HepG2 (cell line): ENCODE measurements at regions not wholly inside any gene's neighbourhood (a gene's known extent, or its start where the extent isn't known, plus 50 kb on each side); places are given as distances from the start of the nearest gene placed in this dataset.

Source experiments
- ATAC-seq: fragments of 200-7000 bp; cut with Tn5 transposase; 3 replicates; pipeline ENCODE4 v1.9.1; 2020; ENCODE audit warnings: mild to moderate bottlenecking, moderate library complexity
- BruUV-seq: library from RNA; stranded (reverse); fragments of 400-500 nt; replicated peaks from 2 replicates; lab custom pipeline; 2021; lab: Mats Ljungman, UMichigan
- CTCF ChIA-PET: fragments of 300-600 bp; formaldehyde crosslinking; extraction: SDS; loops from one replicate; lab custom pipeline; 2021; ENCODE audit warnings: low total read pairs, inconsistent platforms, low intra/inter-chr PET ratio; lab: Yijun Ruan, JAX
- POLR2A ChIA-PET: fragments of 350-600 bp; sonication (Branson Sonifier 250); formaldehyde crosslinking; loops from one replicate; lab custom pipeline; 2020; ENCODE audit warnings: antibody characterized with exemption, inconsistent platforms; lab: Yijun Ruan, JAX
- DNase-seq: peaks from one replicate; pipeline ENCODE4 v3.0.0-alpha.2; 2015; ENCODE audit warnings: low spot score
- FAIRE-seq: peaks from 3 replicates; lab custom pipeline; 2011; peaks lifted over from hg19 to GRCh38; lab: Jason Lieb, UNC
- H2AFZ ChIP-seq: one replicate; pipeline ENCODE4 v1.6.1; 2011; ENCODE audit warnings: low read length, inconsistent platforms
- H3K27ac ChIP-seq: fragments of 300-600 bp; 3 replicates; pipeline ENCODE4 v1.8.0; 2011; ENCODE audit warnings: mixed run types, mild to moderate bottlenecking, mixed read lengths, low read length, inconsistent platforms; ENCODE audit not compliant: insufficient read depth; ENCODE audit errors: extremely low read length
- H3K27me3 ChIP-seq, 2 experiments: fragments of 200-600 bp in 1 of 2; 2 replicates in 1 of 2; 3 replicates in 1 of 2; pipeline versions ENCODE4 v1.6.0 to v1.8.0; 2011; ENCODE audit warnings: low read length in 2 of 2, mild to moderate bottlenecking in 2 of 2, moderate library complexity in 2 of 2, inconsistent platforms in 1 of 2; ENCODE audit not compliant: insufficient read depth in 2 of 2, control insufficient read depth in 1 of 2
- H3K36me3 ChIP-seq, 2 experiments: fragments of 200-600 bp in 1 of 2; replicated peaks in 1 of 2; 2 replicates in 1 of 2; 3 replicates in 1 of 2; pipeline versions ENCODE4 v1.5.1 to v1.8.0; 2011; ENCODE audit warnings: low read length in 2 of 2, inconsistent platforms in 1 of 2; ENCODE audit not compliant: insufficient read depth in 2 of 2, control insufficient read depth in 1 of 2
- H3K4me1 ChIP-seq: 2 replicates; pipeline ENCODE4 v1.5.1; 2012; ENCODE audit warnings: low read length, inconsistent platforms; ENCODE audit not compliant: insufficient read depth
- H3K4me2 ChIP-seq: 2 replicates; pipeline ENCODE4 v1.6.0; 2011; ENCODE audit warnings: low read depth, low read length, inconsistent platforms
- H3K4me3 ChIP-seq, 3 experiments: fragments of 200-600 bp in 1 of 3; sonication (generic), shearing (Covaris generic) in 1 of 3; replicated peaks in 1 of 3; 2 replicates each; pipeline ENCODE4 v1.5.1; 2011 to 2016; ENCODE audit warnings: low read length in 3 of 3, inconsistent platforms in 2 of 3, low read depth in 2 of 3, mild to moderate bottlenecking in 2 of 3, control low read depth in 1 of 3, mixed read lengths in 1 of 3; ENCODE audit not compliant: insufficient read depth in 1 of 3
- H3K79me2 ChIP-seq: one replicate; pipeline ENCODE4 v1.6.1; 2011; ENCODE audit warnings: low read length, inconsistent platforms; ENCODE audit not compliant: insufficient read depth
- H3K9ac ChIP-seq: 2 replicates; pipeline ENCODE4 v1.6.0; 2011; ENCODE audit warnings: mild to moderate bottlenecking, low read depth, low read length, inconsistent platforms; ENCODE audit not compliant: insufficient read depth
- H3K9me3 ChIP-seq: 2 replicates; pipeline ENCODE4 v1.5.1; 2012; ENCODE audit warnings: mild to moderate bottlenecking, low read length
- H4K20me1 ChIP-seq: 2 replicates; pipeline ENCODE4 v1.6.0; 2011; ENCODE audit warnings: inconsistent platforms, mild to moderate bottlenecking, low read length, moderate library complexity; ENCODE audit not compliant: insufficient read depth
- HCFC1 ChIP-seq: fragments of 150-350 bp; IDR thresholded peaks from 2 replicates; pipeline ENCODE4 v1.6.1; 2014; ENCODE audit warnings: low read depth, low read length
- SNAI1 ChIP-seq: sonication (generic); formaldehyde crosslinking; IDR thresholded peaks from 2 replicates; pipeline ENCODE4 v1.5.0; 2020; ENCODE audit warnings: mild to moderate bottlenecking, missing genetic modification reagents, borderline replicate concordance
- TCF12 ChIP-seq, 2 experiments: fragments of 450-650 bp in 1 of 2; sonication (generic) in 1 of 2; formaldehyde crosslinking in 1 of 2; IDR thresholded peaks; 2 replicates each; pipeline versions ENCODE4 v1.6.1 to v1.8.0; 2017 to 2022; ENCODE audit warnings: antibody characterized with exemption in 1 of 2, mild to moderate bottlenecking in 1 of 2, missing genetic modification reagents in 1 of 2, moderate library complexity in 1 of 2
- TEAD2 ChIP-seq: sonication (generic); formaldehyde crosslinking; IDR thresholded peaks from 2 replicates; pipeline ENCODE4 v1.9.0; 2021; ENCODE audit warnings: missing genetic modification reagents
- YY1 ChIP-seq: IDR thresholded peaks from 2 replicates; pipeline ENCODE4 v1.6.1; 2011; ENCODE audit warnings: low read length, low read depth, moderate library complexity, mild to moderate bottlenecking; ENCODE audit not compliant: insufficient read depth, insufficient replicate concordance
- ZNF207 ChIP-seq: fragments of 450-650 bp; IDR thresholded peaks from 2 replicates; pipeline ENCODE4 v1.6.1; 2016; ENCODE audit warnings: antibody characterized with exemption, borderline replicate concordance
- ZNF567 ChIP-seq: sonication (generic); formaldehyde crosslinking; IDR thresholded peaks from 2 replicates; pipeline ENCODE4 v1.8.1; 2023; ENCODE audit warnings: mild to moderate bottlenecking, missing genetic modification reagents, borderline replicate concordance
- ZNF674 ChIP-seq: sonication (generic); formaldehyde crosslinking; IDR thresholded peaks from 2 replicates; pipeline ENCODE4 v1.5.0; 2020; ENCODE audit warnings: low read depth, mild to moderate bottlenecking, missing genetic modification reagents
- WGBS: methylation state at CpG from one replicate; pipeline ENCODE4 v1.1.6; 2017; ENCODE audit warnings: low lambda C conversion rate; 5-methylcytosine and 5-hydroxymethylcytosine counted together
- in situ Hi-C: cut with HindIII; loops from 2 replicates; pipeline ENCODE4 v1.10.0; 2017; ENCODE audit warnings: low pct_unique_long_range_greater_than_20kb; ENCODE audit not compliant: extremely low pct_ligation_motif_present
- intact Hi-C: fragments of 100-400 bp; cut with micrococcal nuclease; formaldehyde crosslinking; loops from one replicate; pipeline ENCODE4 v1.10.0; 2022; ENCODE audit not compliant: unreplicated experiment
- TF ChIP-seq, protein P1 (sequence below): fragments of 450-650 bp; IDR thresholded peaks from 2 replicates; pipeline ENCODE4 v1.6.1; 2016
- TF ChIP-seq, protein P2 (sequence below): IDR thresholded peaks from 2 replicates; pipeline ENCODE4 v1.6.1; 2016; ENCODE audit warnings: low read depth, missing genetic modification reagents, missing compliant biosample characterization
- TF ChIP-seq, protein P3 (sequence below): sonication (generic); formaldehyde crosslinking; IDR thresholded peaks from 2 replicates; pipeline ENCODE4 v1.4.0; 2020; ENCODE audit warnings: missing genetic modification reagents, borderline replicate concordance

DNA sequence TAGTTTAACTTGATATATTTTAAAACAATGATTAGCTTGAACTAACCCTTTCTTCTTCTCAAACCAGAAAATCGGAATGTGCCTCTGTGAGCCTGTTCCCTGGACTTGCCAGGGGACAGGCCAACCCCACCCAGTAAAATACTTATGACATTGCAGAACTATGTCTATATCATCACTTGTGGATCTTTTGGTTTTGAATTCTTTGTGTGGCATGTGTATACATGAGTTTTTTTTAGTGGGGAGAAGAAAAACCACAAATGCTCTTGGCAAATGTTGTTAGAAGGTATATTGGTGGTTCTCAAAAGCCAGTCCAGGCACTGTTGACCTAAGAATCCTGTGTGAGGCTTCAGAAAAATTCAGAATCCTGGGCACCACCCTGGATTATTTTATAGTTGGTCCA is 347.4 kb downstream of the SIPA1L2 start (continued):
- no peak for TF ChIP-seq ZNF207
- TF ChIP-seq TEAD2 (CRISPR knock-in tag) = no peak
- TF ChIP-seq, protein P1, sequence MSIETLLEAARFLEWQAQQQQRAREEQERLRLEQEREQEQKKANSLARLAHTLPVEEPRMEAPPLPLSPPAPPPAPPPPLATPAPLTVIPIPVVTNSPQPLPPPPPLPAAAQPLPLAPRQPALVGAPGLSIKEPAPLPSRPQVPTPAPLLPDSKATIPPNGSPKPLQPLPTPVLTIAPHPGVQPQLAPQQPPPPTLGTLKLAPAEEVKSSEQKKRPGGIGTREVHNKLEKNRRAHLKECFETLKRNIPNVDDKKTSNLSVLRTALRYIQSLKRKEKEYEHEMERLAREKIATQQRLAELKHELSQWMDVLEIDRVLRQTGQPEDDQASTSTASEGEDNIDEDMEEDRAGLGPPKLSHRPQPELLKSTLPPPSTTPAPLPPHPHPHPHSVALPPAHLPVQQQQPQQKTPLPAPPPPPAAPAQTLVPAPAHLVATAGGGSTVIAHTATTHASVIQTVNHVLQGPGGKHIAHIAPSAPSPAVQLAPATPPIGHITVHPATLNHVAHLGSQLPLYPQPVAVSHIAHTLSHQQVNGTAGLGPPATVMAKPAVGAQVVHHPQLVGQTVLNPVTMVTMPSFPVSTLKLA = no peak
- no peak for TF ChIP-seq SNAI1 (CRISPR knock-in tag)
- TF ChIP-seq, protein P2, sequence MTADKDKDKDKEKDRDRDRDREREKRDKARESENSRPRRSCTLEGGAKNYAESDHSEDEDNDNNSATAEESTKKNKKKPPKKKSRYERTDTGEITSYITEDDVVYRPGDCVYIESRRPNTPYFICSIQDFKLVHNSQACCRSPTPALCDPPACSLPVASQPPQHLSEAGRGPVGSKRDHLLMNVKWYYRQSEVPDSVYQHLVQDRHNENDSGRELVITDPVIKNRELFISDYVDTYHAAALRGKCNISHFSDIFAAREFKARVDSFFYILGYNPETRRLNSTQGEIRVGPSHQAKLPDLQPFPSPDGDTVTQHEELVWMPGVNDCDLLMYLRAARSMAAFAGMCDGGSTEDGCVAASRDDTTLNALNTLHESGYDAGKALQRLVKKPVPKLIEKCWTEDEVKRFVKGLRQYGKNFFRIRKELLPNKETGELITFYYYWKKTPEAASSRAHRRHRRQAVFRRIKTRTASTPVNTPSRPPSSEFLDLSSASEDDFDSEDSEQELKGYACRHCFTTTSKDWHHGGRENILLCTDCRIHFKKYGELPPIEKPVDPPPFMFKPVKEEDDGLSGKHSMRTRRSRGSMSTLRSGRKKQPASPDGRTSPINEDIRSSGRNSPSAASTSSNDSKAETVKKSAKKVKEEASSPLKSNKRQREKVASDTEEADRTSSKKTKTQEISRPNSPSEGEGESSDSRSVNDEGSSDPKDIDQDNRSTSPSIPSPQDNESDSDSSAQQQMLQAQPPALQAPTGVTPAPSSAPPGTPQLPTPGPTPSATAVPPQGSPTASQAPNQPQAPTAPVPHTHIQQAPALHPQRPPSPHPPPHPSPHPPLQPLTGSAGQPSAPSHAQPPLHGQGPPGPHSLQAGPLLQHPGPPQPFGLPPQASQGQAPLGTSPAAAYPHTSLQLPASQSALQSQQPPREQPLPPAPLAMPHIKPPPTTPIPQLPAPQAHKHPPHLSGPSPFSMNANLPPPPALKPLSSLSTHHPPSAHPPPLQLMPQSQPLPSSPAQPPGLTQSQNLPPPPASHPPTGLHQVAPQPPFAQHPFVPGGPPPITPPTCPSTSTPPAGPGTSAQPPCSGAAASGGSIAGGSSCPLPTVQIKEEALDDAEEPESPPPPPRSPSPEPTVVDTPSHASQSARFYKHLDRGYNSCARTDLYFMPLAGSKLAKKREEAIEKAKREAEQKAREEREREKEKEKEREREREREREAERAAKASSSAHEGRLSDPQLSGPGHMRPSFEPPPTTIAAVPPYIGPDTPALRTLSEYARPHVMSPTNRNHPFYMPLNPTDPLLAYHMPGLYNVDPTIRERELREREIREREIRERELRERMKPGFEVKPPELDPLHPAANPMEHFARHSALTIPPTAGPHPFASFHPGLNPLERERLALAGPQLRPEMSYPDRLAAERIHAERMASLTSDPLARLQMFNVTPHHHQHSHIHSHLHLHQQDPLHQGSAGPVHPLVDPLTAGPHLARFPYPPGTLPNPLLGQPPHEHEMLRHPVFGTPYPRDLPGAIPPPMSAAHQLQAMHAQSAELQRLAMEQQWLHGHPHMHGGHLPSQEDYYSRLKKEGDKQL (CRISPR knock-in tag) = no peak
- TF ChIP-seq ZNF567 = no peak
- TF ChIP-seq HCFC1 = no peak

DNA sequence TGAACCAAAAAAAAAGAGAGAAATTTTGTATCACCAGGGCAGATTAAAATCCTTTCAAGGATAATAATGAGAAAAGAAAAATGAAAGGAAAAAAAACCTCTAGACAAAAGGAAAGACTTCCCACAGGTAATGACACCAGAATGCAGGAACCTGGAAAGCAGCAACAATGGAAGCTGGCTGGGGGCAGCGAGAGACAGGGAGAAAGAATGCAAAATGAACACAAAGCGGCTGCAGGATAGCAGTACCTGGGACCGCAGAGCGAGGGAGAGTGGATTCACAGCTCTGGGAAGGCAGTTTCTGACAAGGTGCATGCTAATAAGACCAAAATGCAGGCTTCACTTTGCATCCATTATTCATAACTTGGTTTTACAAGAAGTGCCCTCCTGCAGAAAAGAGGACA is 349.0 kb downstream of the SIPA1L2 start:
- ATAC-seq (no peak), DNase-seq (no peak), FAIRE-seq (no peak)
- Histone ChIP-seq H3K4me3 (no peak overlapping the region), H3K36me3 (no peaks in the 10 kb centered on the region), H3K9me3 (no peaks in the 10 kb centered on the region), H4K20me1 (no peaks in the 10 kb centered on the region), H3K9ac (no peak overlapping the region), H3K27ac (no peak overlapping the region), H2AFZ (no peak overlapping the region), H3K79me2 (no peaks in the 10 kb centered on the region), H3K27me3 (peaks cover 0 to 6% of the 10 kb centered on the region in 2 experiments; a peak in 2 of 5 replicates), H3K4me1 (no peaks in the 10 kb centered on the region), H3K4me2 (no peak overlapping the region)
- intact Hi-C loops = no loop called here
- ChIA-PET POLR2A (no interaction called here), CTCF (no interaction called here)
- 32% methylated on average over 4 of the region's 4 CpGs for WGBS
- in situ Hi-C loops = no loop called here
- BruUV-seq = no TSS peak
- TF ChIP-seq YY1 (no peak), TCF12 (IDR thresholded peaks at IDR 0.05) (no peak), TCF12 (CRISPR knock-in tag; IDR thresholded peaks at IDR 0.05) (no peak), ZNF674 (no peak)
- TF ChIP-seq, protein P3, sequence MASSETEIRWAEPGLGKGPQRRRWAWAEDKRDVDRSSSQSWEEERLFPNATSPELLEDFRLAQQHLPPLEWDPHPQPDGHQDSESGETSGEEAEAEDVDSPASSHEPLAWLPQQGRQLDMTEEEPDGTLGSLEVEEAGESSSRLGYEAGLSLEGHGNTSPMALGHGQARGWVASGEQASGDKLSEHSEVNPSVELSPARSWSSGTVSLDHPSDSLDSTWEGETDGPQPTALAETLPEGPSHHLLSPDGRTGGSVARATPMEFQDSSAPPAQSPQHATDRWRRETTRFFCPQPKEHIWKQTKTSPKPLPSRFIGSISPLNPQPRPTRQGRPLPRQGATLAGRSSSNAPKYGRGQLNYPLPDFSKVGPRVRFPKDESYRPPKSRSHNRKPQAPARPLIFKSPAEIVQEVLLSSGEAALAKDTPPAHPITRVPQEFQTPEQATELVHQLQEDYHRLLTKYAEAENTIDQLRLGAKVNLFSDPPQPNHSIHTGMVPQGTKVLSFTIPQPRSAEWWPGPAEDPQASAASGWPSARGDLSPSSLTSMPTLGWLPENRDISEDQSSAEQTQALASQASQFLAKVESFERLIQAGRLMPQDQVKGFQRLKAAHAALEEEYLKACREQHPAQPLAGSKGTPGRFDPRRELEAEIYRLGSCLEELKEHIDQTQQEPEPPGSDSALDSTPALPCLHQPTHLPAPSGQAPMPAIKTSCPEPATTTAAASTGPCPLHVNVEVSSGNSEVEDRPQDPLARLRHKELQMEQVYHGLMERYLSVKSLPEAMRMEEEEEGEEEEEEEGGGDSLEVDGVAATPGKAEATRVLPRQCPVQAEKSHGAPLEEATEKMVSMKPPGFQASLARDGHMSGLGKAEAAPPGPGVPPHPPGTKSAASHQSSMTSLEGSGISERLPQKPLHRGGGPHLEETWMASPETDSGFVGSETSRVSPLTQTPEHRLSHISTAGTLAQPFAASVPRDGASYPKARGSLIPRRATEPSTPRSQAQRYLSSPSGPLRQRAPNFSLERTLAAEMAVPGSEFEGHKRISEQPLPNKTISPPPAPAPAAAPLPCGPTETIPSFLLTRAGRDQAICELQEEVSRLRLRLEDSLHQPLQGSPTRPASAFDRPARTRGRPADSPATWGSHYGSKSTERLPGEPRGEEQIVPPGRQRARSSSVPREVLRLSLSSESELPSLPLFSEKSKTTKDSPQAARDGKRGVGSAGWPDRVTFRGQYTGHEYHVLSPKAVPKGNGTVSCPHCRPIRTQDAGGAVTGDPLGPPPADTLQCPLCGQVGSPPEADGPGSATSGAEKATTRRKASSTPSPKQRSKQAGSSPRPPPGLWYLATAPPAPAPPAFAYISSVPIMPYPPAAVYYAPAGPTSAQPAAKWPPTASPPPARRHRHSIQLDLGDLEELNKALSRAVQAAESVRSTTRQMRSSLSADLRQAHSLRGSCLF (CRISPR knock-in tag) = no peak
